ENCODE measurements at regions not wholly inside any gene's neighbourhood (a gene's known extent, or its start where the extent isn't known, plus 50 kb on each side); places are given as distances from the start of the nearest gene placed in this dataset.
A peak's percentile ranks its signal among the peaks of the same experiment; 100 is the strongest.

GRCh38 chr6:2579804-2580570 lies 170.7 kb downstream of the MYLK4 start:
- no peaks in the 10 kb centered on the region for H3K4me1 ChIP-seq (ENCODE audit: control insufficient read depth in 2 of 3, insufficient read depth in 2 of 3, low read depth in 1 of 3, low read length in 3 of 3)
- no peak for DNase-seq
- no peak for FAIRE-seq
- TF ChIP-seq CTCF (IDR thresholded peaks at IDR 0.05; ENCODE audit: borderline replicate concordance, extremely low read depth, insufficient read depth), result no peak
- H3K4me3 ChIP-seq (ENCODE audit: low read length in 3 of 3), result no peak overlapping the region
- no peaks in the 10 kb centered on the region for H3K36me3 ChIP-seq (ENCODE audit: control insufficient read depth in 2 of 3, insufficient read depth in 3 of 3, low read length in 3 of 3)
- intact Hi-C loops (cut with DNase I), result no loop called here
- no peak overlapping the region for H3K27ac ChIP-seq (ENCODE audit: low read depth in 2 of 2, low read length in 2 of 2)
- H3K27me3 ChIP-seq (ENCODE audit: control insufficient read depth, insufficient read depth, low read length), result no peaks in the 10 kb centered on the region
- H3K9me3 ChIP-seq (ENCODE audit: control insufficient read depth in 2 of 3, insufficient read depth in 1 of 3, low read length in 3 of 3), result peaks cover 0 to 7% (median 0%) of the 10 kb centered on the region in 3 donors
- no peak overlapping the region for H3K9ac ChIP-seq (ENCODE audit: low read length in 3 of 3)

GRCh38 chr6:2579241-2579761 lies 171.4 kb downstream of the MYLK4 start:
- H3K4me1 ChIP-seq (ENCODE audit: control insufficient read depth in 2 of 3, insufficient read depth in 2 of 3, low read depth in 1 of 3, low read length in 3 of 3), result no peaks in the 10 kb centered on the region
- H3K36me3 ChIP-seq (ENCODE audit: control insufficient read depth in 2 of 3, insufficient read depth in 3 of 3, low read length in 3 of 3), result no peaks in the 10 kb centered on the region
- no peak overlapping the region for H3K4me3 ChIP-seq (ENCODE audit: low read length in 3 of 3)
- FAIRE-seq (no peak), DNase-seq (peak in 1 of 5 donors; percentile 53)
- intact Hi-C loops (cut with DNase I), result no loop called here
- no peak overlapping the region for H3K27ac ChIP-seq (ENCODE audit: low read depth in 2 of 2, low read length in 2 of 2)
- H3K9ac ChIP-seq (ENCODE audit: low read length in 3 of 3), result no peak overlapping the region
- H3K27me3 ChIP-seq (ENCODE audit: control insufficient read depth, insufficient read depth, low read length), result no peaks in the 10 kb centered on the region
- peaks cover 0 to 6% (median 0%) of the 10 kb centered on the region in 3 donors for H3K9me3 ChIP-seq (ENCODE audit: control insufficient read depth in 2 of 3, insufficient read depth in 1 of 3, low read length in 3 of 3)
- no peak for TF ChIP-seq CTCF (IDR thresholded peaks at IDR 0.05; ENCODE audit: borderline replicate concordance, extremely low read depth, insufficient read depth)

GRCh38 chr6:2578767-2579166 lies 172.0 kb downstream of the MYLK4 start:
- H3K4me1 ChIP-seq (ENCODE audit: control insufficient read depth in 2 of 3, insufficient read depth in 2 of 3, low read depth in 1 of 3, low read length in 3 of 3), result no peaks in the 10 kb centered on the region
- TF ChIP-seq CTCF (IDR thresholded peaks at IDR 0.05; ENCODE audit: borderline replicate concordance, extremely low read depth, insufficient read depth), result no peak
- FAIRE-seq (no peak), DNase-seq (no peak)
- no peaks in the 10 kb centered on the region for H3K36me3 ChIP-seq (ENCODE audit: control insufficient read depth in 2 of 3, insufficient read depth in 3 of 3, low read length in 3 of 3)
- no peak overlapping the region for H3K27ac ChIP-seq (ENCODE audit: low read depth in 2 of 2, low read length in 2 of 2)
- peaks cover 0 to 6% (median 0%) of the 10 kb centered on the region in 3 donors for H3K9me3 ChIP-seq (ENCODE audit: control insufficient read depth in 2 of 3, insufficient read depth in 1 of 3, low read length in 3 of 3)
- H3K9ac ChIP-seq (ENCODE audit: low read length in 3 of 3), result no peak overlapping the region
- H3K27me3 ChIP-seq (ENCODE audit: control insufficient read depth, insufficient read depth, low read length), result no peaks in the 10 kb centered on the region
- H3K4me3 ChIP-seq (ENCODE audit: low read length in 3 of 3), result no peak overlapping the region
- intact Hi-C loops (cut with DNase I), result no loop called here

Data from kidney (tissue), 13 donors.